NOMO-1 treated with dmso at 0.1 percent for 144 hours (cell line): ENCODE measurements at regions not wholly inside any gene's neighbourhood (a gene's known extent, or its start where the extent isn't known, plus 50 kb on each side); places are given as distances from the start of the nearest gene placed in this dataset.

ENCODE experiments used
- DNase-seq: peaks from one replicate; lab custom pipeline; 2025; ENCODE audit not compliant: unreplicated experiment; lab: John Stamatoyannopoulos, UW

- no peak for DNase-seq
These were observed 1394.0 kb downstream of the BRD1 start for GRCh38 chr22:48433647-48434046.

- DNase-seq = no peak
These were observed 1394.7 kb downstream of the BRD1 start for GRCh38 chr22:48432781-48433518.

- DNase-seq = no peak
These were observed 1395.9 kb downstream of the BRD1 start for GRCh38 chr22:48431536-48432315.

- no peak for DNase-seq
These were observed 1396.7 kb downstream of the BRD1 start for GRCh38 chr22:48431014-48431413.

GRCh38 chr22:48429446-48430020, 1398.1 kb downstream of the BRD1 start:
- DNase-seq = no peak

GRCh38 chr22:48428631-48429371, 1398.9 kb downstream of the BRD1 start:
- no peak for DNase-seq

- no peak for DNase-seq
These were observed 1399.9 kb downstream of the BRD1 start for GRCh38 chr22:48427731-48428211.

- no peak for DNase-seq
These were observed 1401.0 kb downstream of the BRD1 start for GRCh38 chr22:48426466-48427380.

GRCh38 chr22:48425641-48426040, 1402.0 kb downstream of the BRD1 start:
- DNase-seq = no peak

- DNase-seq = no peak
These were observed 1402.6 kb downstream of the BRD1 start for GRCh38 chr22:48425091-48425506.

GRCh38 chr22:48424661-48425060, 1403.0 kb downstream of the BRD1 start:
- DNase-seq = no peak

GRCh38 chr22:48424201-48424627, 1403.5 kb downstream of the BRD1 start:
- no peak for DNase-seq

- no peak for DNase-seq
These were observed 1404.2 kb downstream of the BRD1 start for GRCh38 chr22:48423481-48423911.

GRCh38 chr22:48422900-48423480, 1404.7 kb downstream of the BRD1 start:
- DNase-seq = no peak

- DNase-seq = no peak
These were observed 1408.8 kb downstream of the BRD1 start for GRCh38 chr22:48418831-48419230.

- DNase-seq = no peak
These were observed 1410.2 kb downstream of the BRD1 start for GRCh38 chr22:48417225-48418070.

- no peak for DNase-seq
These were observed 1411.1 kb downstream of the BRD1 start for GRCh38 chr22:48416396-48417224.

GRCh38 chr22:48415520-48415919, 1412.2 kb downstream of the BRD1 start:
- no peak for DNase-seq
